C4-2B (cell line): ENCODE measurements at regions not wholly inside any gene's neighbourhood (a gene's known extent, or its start where the extent isn't known, plus 50 kb on each side); places are given as distances from the start of the nearest gene placed in this dataset.
"Not testable (repeated sequence)": the region's sequence is repeated elsewhere in the genome, so short reads cannot be mapped to it uniquely, and the experiment has no call there.

Source experiments
- H3K27ac ChIP-seq: fragments of 450-650 bp; 2 replicates; pipeline ENCODE4 v1.5.1; 2017
- CTCF ChIP-seq: fragments of 450-650 bp; conservative IDR thresholded peaks from 2 replicates; pipeline ENCODE4 v1.5.1; 2017; ENCODE audit warnings: mild to moderate bottlenecking
- ZFX ChIP-seq: fragments of 450-650 bp; IDR thresholded peaks from 2 replicates; pipeline ENCODE4 v1.6.1; 2017

GRCh38 chrX:51215856-51216255 lies 116.8 kb upstream of the NUDT10 start:
- no peak overlapping the region for H3K27ac ChIP-seq
- TF ChIP-seq ZFX: no peak

- no peak overlapping the region for H3K27ac ChIP-seq
- TF ChIP-seq ZFX (no peak), CTCF (no peak)
Observed at GRCh38 chrX:51242212-51242611, 90.4 kb upstream of the NUDT10 start.

- no peak overlapping the region for H3K27ac ChIP-seq
- TF ChIP-seq CTCF (no peak), ZFX (no peak)
Observed at GRCh38 chrX:51257490-51257889, 75.1 kb upstream of the NUDT10 start.

GRCh38 chrX:51262271-51262670 lies 70.4 kb upstream of the NUDT10 start:
- H3K27ac ChIP-seq: not testable (repeated sequence)

- H3K27ac ChIP-seq: no peak overlapping the region
- no peak for TF ChIP-seq ZFX
- TF ChIP-seq CTCF: no peak
Observed at GRCh38 chrX:51272638-51273037, 60.0 kb upstream of the NUDT10 start.

GRCh38 chrX:51281758-51282318 lies 50.8 kb upstream of the NUDT10 start:
- no peak overlapping the region for H3K27ac ChIP-seq
- TF ChIP-seq CTCF (no peak), ZFX (no peak)
